ENCODE measurements at regions not wholly inside any gene's neighbourhood (a gene's known extent, or its start where the extent isn't known, plus 50 kb on each side); places are given as distances from the start of the nearest gene placed in this dataset.
"Not testable (repeated sequence)": the region's sequence is repeated elsewhere in the genome, so short reads cannot be mapped to it uniquely, and the experiment has no call there.

DNA sequence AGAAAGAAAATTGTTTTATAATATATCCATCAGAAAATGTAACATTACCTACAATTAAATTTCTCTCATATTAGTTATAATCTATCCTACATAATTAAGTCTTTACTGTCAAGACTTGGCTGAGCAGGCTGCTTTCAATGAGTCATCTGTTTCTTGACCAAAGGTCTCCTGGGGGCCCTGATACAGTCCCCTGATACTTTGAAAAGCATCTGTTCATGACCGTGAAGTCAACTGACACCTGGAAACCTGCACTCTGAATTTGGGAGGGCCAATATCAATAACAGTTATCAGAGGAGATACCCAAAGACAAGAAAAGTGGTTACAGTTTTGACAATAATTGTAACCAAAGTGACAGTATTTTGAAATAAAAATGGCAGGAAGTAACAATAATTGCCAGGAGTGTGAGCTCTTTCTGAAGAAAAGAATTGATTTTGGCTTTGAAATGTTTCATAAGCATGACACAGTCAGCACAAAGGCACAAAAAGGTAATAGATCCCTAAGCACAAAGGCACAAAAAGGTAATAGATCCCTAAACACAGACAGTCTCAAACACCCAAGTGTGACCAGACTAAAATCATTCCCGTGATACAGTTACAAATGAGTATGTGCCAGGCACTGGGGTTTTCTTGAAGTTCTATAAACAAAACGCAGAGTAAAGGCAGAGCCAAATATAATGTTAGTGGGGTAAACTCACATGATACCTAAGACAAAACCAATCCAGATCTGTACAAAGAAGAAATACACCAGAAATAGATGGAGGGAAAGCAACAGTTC lies 260.7 kb downstream of the PLOD2 start:
- DNase-seq: no peak

DNA sequence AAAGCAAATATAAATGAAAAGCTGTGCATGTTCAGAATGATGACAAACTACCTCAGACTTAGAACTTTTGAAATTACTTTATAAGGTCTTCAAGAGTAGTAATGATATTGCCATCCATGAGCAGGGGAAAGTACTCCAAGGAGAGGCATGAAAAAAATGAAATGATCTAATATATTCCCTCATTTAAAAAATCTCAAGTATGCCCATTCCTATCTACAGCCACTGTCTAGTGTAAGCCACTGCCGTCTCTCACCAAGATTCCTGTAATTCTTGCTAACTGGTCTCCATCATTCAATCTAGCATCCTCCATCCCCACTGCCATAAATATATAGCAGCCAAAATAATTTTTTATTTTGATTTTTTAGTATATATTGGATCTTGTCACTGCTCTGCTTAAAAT lies 258.8 kb downstream of the PLOD2 start:
- no peak for DNase-seq

DNA sequence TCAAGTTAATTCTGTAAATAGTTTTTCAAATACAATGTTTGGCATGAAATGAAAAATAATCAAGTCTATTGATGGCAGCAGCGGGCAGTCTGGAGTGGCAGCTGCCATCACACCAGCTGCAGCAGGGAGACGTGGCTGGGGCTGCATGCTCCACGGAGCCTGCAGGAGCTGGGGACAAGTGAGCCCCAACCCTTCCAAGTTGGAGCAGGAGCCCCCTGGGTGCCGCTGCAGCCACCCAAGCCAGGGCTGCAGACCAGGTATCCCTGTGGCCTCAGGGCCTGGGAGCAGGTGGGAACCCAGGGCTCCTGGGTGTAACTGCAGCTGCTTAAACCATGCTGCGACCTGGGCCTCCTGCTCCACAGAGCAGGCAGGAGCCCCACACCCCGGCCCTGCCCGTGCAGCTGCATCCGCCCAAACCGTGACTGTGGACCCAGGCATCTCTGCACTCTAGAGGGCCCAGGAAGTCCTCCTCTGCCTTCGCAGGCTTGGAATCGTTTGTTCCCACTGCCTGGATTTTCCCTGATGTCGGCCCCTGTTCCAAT lies 257.4 kb downstream of the PLOD2 start:
- DNase-seq: no peak

DNA sequence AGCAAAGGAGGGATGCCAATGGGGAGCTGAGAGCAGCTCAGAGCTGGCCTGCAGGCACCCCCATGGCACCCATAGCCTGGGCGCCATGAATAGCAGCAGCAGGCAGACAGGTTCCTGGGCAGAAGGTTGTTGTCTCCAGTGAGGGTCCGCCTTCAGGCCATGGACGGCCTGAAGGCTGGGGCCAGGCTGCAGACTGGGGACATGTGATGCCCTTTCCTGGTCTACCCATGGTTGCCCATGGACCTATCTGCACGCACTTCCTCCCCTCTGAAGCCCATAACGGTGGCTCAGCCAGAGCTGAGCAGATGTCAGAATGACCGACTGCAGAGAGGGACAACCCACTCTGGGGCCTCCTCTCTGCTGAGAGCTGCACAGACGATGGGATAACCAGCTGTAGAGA lies 256.8 kb downstream of the PLOD2 start:
- DNase-seq: no peak

DNA sequence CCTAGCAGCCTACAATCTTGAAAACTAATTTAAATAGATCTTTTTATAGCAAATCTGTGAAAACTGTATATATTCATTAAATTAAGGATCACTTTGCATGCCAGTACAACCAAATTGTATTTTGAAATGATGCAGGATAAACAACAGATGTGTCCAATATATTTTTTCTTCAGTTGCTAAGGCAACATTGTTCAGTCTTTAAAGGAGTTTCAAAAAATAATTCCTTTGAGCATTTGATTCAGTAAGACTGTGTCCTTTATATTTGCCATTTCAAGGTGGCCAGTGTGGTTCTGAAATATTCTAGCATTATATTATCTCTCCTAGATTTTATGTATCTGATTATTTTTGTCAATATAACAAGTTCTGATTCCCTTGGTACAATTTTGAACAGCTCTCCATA lies 254.7 kb downstream of the PLOD2 start:
- DNase-seq: no peak

DNA sequence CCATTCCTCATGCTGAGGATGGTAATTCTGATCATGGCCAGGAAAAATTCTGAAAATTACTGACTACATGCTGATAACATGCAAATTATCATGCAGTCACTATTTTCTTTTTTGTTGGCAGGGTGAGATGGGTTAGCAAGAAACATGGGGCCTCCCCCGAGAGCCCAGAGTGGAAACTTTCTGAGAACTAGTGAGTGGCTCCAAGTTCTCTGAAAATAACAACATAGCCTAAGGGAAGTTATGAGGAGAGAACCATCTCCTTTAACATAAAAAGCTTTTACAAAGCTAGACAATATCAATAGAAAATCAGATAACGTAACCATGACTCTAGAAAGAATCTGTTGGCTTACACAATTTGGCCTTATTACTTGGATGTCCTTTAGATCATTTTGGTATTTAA lies 254.2 kb downstream of the PLOD2 start:
- DNase-seq: no peak

DNA sequence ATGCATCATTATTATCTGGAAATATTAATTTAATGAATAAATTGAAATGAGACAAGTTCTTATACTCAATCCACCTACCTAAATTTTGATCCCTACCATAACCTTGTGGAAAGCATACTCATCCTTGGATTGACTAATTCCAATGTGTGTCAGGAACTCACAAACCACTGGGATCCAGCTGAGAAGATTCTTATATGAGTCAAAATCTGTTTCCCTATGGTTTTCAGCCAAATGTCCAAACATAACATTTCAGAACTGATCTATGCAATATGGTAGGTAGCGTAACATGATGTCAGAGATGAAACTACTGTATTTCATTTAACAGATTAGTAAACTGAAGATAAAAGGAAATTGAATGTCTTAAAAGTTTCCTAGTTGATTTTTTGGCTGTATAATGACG lies 250.0 kb downstream of the PLOD2 start:
- no peak for DNase-seq

DNA sequence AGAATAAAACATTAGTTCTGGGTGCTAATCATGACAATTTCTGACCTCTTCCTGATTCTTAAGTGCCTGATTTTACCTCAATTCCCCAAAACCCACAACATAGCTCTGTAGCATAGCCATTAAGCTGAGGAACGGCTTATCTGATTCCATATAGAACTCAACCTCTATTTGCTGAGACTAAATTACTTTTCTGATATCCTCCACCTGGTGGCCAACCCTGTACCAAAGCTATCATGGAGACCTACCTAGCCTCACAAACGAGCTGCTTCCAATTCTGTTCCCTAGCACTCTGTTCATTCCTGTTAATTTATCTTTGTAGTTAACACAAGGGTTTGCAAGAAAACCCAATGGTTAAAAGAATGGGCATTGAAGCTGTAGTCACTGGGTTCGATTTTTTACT lies 245.2 kb downstream of the PLOD2 start:
- DNase-seq: no peak

DNA sequence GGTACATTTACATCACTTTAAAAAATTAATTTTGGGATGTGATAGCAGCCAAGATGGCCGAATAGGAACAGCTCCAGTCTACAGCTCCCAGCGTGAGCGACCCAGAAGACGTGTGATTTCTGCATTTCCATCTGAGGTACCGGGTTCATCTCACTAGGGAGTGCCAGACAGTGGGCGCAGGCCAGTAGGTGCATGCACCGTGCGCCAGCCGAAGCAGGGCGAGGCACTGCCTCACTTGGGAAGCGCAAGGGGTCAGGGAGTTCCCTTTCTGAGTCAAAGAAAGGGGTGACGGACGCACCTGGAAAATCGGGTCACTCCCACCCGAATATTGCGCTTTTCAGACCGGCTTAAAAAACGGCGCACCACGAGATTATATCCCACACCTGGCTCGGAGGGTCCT lies 233.2 kb downstream of the PLOD2 start:
- DNase-seq: not testable (repeated sequence)

DNA sequence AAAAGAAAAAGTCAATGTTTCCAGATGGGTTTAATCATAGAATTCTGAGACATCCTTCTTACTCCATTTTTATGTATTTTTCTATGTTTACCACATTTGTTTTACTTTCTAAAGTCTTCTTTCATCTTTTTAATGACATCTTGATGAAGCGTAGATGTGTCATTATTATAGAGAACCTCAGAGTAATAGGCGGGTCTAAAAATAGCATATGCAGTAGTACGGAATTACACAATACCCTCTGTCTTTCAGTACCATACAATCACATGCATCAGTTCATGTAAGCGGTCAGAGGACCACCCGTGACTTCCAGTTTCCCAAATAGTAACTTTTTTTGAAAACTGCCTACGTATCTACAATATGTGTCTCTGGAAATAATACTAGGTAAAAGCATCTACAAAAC lies 224.0 kb downstream of the PLOD2 start:
- DNase-seq: no peak

DNA sequence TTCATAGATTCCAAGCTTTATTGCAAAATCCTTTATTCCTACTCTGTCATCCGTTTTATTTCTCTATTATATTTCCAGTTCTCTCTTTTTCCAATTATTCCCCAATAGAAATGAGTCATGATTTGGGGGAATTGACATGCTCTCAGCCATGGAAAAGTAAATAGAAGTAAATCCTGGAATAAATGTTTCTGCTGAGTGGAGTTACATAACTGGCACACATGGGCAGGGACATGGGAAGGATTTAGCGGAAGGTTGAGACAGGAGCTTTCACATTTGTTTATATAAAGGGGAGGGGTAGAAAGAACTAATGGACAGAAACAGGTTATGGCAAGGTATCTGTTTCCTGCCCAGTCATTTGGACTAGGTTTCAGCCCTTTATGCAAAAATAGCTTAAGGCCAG lies 221.6 kb downstream of the PLOD2 start:
- no peak for DNase-seq

DNA sequence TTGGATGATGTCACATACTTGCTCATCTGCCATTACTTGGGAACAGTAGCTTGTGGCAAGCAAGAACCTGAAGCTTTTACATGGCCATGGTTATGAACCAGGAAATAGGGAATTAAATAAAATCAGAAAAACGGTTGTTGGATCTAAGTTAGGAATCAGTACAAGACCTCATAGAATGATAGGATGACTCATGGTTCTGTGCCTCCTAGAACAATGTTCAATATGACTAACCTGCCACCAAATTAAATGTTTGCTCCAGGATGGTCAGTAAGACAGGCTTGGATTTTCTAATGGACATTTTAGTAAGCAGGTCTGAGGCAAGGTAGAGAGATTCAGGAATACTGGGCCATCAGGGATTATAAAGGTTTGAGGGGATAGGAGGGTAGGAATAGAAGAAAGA lies 218.9 kb downstream of the PLOD2 start:
- DNase-seq: no peak

DNA sequence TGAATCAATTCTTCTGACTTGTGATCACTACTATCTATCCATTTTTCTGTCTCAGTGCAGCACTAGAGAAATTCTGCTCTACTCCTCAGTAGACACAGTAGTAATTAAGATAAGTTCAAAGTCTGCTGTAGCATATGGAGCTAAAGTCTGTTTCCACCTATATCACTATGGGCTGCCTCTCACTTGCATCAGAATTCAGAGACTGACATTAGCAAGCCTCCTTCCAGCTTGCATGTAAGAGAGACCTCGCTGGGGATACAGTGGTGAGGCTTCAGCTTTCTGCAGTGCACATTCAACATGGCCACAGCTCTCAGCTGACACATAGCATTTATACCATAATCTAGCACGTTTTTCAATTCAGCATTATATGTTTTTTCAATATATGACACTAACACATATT lies 217.0 kb downstream of the PLOD2 start:
- no peak for DNase-seq

DNA sequence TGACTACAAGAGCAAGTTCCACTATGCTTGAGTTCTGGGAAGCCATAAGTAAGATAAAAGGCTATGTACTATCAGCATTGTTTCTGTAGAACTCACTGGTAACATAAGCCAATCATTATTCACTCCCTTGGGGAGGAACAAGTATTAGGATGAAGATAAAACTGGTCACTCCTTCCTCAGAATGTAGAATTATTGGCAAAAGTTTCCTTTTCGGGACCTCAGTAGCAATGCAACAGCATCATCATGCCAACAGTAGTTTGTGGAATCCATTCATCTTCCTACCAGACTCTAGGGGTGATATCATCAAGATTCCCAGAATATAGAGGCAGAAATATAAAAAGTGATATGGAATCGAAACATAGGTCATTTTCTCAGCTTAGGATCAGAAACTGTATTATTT lies 209.5 kb downstream of the PLOD2 start:
- no peak for DNase-seq

DNA sequence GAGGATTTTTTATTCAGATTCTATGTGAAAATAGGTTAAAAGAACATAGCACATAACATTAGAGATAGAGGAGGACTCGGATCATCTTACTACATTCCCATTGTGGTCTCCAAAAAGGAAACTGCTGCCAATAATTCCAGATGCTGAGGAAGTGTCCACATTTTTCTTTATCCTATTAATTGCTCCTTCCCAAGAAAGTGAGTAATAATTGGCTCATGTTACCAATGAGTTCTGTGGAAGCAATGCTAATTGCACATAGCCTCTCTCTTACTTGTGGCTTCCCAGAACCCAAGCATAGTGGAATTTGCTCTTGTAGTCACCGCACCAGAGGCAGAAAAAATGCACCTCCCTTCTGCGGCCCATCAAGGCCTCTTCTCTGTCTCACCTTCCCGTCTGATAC lies 208.4 kb downstream of the PLOD2 start:
- DNase-seq: no peak

DNA sequence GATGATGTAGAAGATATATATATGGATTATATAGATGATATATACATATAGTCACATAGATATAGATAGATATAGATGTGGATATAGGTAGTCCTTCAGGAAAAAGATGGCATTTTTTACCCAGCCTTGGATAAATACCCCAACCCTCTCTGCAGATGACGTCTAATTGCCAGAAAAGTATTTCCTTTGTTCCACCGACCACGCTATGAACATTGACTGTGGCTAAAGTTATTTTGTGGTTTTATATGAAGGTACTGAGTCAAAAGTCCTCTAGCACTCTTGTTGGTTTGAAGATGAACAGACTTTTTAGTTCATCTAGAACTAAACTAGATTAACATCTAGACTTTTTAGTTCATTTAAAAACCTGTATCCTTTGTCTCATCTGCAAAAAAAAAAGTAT lies 207.7 kb downstream of the PLOD2 start:
- DNase-seq: no peak

DNA sequence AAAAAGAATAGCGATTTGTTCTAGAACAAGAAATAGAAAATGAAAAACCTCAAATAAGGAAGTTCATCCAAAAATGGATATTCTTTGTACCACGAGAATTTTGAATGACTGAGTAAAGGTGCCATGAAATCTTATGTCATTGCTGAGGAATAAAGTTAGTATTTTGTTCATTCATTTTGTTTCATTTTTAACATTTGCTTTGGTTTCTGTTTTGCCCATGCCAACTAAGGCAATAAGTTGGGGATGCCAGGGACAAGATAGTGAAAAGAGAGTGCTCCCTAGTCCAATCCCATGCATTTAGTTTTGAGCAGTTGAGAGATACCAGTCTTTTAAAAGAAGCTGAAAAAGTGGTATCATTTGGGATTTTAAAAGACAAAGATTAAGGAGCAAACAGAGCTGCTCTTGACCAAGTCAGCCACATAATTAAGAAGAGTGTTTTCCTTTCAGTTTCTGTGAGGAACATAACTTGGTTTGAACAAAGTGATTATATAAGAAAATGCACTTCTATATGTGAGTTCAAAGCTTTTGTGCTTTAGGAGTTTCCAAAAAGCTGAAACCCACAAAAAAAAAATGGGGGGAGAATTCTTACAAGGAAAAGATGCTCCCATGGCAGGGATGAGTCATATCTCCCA lies 201.4 kb downstream of the PLOD2 start:
- no peak for DNase-seq

DNA sequence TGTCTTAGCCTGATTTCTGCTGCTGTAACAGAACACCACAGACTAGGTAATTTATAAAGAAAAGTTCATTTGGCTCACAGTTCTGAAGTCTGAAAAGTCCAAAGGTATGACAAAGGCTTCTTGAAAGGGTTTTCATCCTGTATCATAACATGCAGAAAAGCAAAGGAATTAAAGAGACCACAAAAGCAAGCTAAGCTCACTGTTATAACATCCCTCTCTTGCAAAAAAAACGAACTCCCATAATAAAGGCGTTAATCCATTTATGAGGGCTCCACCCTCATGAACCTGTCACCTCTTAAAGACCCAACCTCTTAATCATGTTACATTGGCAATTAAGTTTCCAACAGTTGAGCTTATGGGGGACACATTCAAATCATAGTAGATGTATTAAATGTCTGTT lies 197.9 kb downstream of the PLOD2 start:
- DNase-seq: no peak

DNA sequence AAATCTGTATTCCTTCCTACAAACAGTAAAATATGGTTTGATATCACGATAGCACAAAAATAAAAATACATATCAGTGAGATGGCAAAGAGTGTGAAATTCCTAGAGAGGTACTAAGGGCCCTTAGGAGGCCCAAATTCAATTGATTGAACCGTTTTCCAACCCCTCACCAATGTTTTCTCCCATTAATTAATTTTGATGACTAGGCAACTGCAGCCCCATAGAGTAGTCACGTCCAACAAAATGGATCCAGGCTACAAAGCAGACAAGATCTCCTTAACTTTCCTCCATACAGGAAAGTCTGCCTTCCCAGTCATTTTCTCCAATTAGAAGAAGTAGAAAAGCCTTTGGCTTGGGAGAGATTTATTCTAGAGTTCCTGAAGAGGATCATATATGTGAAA lies 193.9 kb downstream of the PLOD2 start:
- DNase-seq: no peak

DNA sequence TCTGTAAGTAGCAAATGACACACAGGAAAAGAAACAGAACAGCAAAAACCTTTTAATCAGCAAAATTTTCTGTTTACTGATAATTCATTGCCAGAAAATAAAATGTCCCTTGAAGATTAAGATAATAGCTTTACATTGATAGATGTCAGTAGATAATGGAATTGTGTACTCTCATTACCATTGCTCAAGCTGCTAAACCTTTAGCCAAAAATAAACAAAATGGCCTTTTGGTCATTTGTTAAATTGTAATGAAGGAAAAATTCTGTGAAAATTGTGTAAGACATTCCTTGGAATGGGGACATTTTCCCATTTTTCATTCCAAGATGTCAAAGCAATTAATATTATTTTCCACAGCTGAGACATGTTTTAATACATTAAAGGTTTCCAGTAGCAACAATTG lies 189.8 kb downstream of the PLOD2 start:
- DNase-seq: no peak

DNA sequence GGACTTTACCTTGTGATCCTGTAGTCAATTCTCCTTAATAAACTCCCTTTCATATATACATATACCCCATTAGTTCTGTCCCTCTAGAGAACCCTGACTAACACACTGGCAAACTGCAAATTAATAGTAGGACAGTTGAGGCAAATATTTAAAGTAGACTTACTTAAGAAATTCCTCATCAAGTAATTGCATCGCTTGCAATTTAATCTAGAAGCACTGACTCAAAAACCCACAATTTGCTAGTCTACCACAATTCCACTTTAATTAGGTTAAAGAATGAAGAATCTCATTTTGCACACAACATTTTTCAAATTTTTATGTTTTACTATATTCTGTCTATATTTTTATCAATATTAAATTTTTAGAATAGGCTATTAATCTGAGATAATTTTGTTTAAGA lies 188.1 kb downstream of the PLOD2 start:
- DNase-seq: no peak

DNA sequence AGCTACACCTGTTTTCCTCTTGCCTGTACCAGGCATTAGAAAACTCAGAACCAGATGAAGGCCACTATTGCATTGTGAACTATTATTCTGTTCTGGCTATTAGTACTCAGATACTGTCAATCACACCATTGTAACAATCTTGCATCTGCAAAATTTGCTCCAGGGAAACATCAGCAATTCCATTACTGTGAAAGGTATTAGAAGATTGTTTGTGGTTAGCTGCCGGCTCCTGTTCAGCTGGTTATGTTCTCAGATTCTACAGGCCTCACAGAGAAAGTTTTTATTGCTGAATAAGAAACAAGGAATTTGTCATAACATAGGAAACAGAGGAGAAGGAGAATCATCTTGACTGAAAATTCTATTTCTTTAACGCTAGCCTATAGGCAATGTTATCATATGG lies 179.9 kb downstream of the PLOD2 start:
- no peak for DNase-seq

DNA sequence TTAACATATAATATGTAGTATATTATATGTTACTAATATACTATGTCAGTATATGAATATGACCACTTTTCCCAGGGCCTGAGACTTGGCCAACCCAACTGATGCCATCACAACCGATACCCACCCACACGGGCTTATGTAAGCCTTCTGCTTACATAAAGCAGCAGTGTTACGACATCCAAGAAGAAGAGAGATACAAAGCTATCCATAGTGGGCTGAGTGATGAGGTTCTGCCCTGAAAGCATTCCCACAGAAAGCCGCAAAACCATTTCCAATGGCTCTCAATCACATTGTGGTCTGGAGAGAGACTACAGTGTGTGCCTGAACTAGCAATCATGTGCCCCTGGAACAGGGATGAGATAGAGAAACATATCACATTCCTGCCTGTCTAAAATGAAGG lies 177.9 kb downstream of the PLOD2 start:
- DNase-seq: no peak

Data from Kasumi-1 (cell line).